DMS153 treated with DMSO at 0.1 percent for 48 hours (cell line): ENCODE measurements at regions not wholly inside any gene's neighbourhood (a gene's known extent, or its start where the extent isn't known, plus 50 kb on each side); places are given as distances from the start of the nearest gene placed in this dataset.

Experiments used
- DNase-seq: peaks from one replicate; lab custom pipeline; 2025; ENCODE audit not compliant: unreplicated experiment; lab: John Stamatoyannopoulos, UW

DNA sequence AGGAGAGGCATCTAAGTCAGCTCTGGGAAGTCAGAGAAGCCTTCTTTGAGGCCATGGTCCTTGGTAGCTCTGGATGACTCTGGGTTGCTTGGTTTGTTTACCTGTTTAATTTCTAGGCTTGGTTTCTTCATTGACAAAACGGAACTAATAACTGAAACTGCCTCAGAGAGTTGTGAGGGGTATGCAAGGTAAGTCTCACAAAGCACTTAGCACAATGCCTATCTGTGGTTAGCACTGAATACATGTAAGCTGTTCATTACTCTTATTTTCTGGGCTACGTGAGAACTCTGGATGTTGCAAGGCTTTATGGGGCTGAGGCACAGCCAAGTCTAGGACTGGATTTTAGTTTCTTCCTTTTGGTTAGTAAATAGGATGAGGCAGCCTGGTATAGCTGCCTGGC is 225.8 kb upstream of the NCAM1 start:
- no peak for DNase-seq

GRCh38 chr11:112744041-112744440 is 217.2 kb upstream of the NCAM1 start:
- DNase-seq = peak; percentile 18

GRCh38 chr11:112745973-112746372 is 215.2 kb upstream of the NCAM1 start:
- no peak for DNase-seq

GRCh38 chr11:112748252-112748651 is 213.0 kb upstream of the NCAM1 start:
- no peak for DNase-seq

- no peak for DNase-seq
These were observed 212.3 kb upstream of the NCAM1 start for GRCh38 chr11:112748713-112749543.

DNA sequence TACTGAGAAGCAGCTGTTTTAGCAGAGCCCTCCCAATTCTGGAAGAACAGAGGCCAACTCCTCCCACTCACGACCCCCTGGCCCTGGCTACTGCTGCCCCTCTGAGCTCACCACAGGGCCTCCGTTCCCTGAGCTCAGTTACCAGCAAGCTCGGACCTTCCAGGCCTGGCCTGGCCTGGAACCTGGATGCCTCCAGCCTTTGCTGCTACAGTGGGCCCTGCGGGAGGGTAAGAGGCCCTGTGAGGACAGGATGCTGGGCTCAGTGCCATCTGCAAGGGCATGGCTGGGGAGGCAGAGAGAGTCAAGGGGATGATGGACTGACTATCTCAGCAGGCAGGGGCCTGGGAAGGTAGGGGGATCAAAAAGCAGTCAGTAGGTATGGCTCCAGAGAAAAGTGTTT is 209.9 kb upstream of the NCAM1 start:
- DNase-seq = no peak

DNA sequence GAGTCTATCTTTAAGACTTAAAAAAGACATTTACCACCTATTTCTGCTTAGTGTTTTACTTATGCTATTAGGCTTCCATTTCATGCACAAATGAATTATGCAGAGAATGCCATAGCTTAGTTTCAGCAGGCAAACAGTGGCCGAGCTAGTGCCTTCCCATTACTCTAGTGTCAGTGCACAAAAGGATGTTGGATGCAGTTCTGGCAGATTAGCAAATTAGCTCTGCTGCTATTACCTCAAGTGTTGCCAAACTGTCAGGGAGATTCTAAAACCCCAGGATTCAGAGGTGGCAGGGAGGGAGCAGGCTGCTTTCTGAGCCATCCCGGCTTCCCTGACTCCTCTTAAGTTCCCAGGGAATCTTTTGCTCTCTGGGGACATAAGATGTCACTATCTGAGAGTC is 209.4 kb upstream of the NCAM1 start:
- no peak for DNase-seq

GRCh38 chr11:112752563-112752962 is 208.7 kb upstream of the NCAM1 start:
- no peak for DNase-seq

- DNase-seq = no peak
These were observed 207.5 kb upstream of the NCAM1 start for GRCh38 chr11:112753706-112754105.

DNA sequence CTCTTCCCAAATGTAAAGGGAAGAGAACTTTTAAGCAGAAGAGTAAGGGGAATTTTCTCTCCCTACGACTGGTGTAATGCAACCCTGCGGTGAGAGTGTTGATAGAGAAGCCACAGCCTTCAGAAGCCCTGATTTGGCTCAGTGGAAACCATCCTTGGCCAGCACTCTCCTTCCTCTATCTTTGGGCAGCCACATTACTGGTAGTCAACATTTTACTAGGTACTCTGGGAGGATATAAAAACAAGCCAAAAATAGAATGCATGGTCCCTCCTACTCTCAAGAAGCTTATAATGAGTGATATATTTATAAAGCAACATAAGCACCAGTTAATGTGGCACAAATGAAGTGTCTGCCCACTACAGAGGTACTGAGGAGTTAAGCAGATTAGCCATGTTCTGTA is 201.8 kb upstream of the NCAM1 start:
- no peak for DNase-seq

DNA sequence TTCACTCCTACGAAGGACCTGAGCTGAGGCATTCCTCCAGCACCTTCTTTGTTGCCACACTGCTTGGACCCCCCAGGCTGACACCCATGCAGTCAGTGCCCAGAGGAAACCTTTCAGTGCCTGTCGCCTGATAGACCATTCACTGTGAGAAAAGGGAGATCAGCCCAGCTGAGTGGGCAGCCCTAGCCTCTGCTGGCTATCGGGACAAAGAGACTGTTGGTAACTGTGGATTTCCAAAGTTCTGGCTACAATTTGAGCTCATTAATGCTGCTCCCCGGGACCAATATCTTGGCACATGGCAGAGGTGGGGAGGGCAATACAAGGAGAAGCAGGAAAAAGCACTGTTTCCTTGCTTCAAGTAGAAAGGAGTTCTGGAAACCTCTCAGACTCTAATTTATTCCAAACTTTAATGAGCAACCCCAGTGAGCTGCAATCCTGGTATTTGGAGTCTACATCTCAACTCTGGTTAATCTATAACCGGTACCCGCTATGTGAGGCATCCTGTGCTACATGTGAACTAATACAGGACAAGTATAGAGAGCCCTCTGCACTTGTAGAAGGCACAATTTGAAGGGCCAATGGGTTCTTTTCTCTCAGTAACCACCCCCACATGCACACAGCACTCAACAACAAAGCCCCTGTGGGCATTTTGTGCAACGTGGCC is 200.7 kb upstream of the NCAM1 start:
- DNase-seq = no peak

- no peak for DNase-seq
These were observed 199.1 kb upstream of the NCAM1 start for GRCh38 chr11:112761911-112762706.

DNA sequence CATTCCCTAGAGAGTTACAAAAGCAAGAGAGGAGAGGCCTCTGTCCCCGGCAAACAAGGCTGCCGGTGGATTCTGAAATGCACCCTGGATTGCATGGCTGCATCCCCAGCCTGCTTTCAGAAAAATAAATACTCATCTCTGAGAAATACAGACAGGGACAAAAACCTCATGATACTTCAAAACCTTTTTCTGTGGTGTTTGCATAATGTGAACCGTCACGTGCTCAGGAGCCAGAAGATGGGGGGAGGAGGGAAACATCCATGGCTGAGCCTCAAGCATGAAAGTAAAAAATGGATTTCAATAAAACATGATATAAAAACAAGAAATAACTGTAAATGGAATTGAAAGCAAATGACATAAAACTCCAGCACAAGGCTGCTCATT is 198.5 kb upstream of the NCAM1 start:
- peak; percentile 35 for DNase-seq

DNA sequence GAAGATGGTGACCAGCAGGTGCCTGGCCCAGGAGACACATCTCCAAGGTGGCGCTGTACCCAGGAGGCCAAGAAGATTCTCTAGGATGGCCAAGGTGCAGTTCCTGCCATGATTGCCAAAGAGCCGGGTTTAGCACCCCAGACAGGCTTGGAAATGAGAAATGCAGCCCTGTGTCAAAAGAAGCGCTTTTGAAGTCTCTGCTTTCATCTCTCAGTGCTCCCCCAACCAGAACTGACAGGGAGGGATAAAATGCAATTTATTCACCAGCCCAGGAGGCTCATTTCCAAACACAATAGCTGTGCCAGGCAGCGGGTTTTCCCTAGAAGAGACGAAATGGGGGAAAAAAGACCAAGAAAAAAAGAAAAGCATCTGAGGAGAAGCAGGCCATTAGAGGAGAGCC is 195.9 kb upstream of the NCAM1 start:
- no peak for DNase-seq

- no peak for DNase-seq
These were observed 192.1 kb upstream of the NCAM1 start for GRCh38 chr11:112769170-112769569.

GRCh38 chr11:112769584-112769983 is 191.6 kb upstream of the NCAM1 start:
- no peak for DNase-seq

- DNase-seq = no peak
These were observed 191.2 kb upstream of the NCAM1 start for GRCh38 chr11:112770033-112770432.

GRCh38 chr11:112770487-112770886 is 190.7 kb upstream of the NCAM1 start:
- no peak for DNase-seq

- no peak for DNase-seq
These were observed 189.4 kb upstream of the NCAM1 start for GRCh38 chr11:112771851-112772250.

DNA sequence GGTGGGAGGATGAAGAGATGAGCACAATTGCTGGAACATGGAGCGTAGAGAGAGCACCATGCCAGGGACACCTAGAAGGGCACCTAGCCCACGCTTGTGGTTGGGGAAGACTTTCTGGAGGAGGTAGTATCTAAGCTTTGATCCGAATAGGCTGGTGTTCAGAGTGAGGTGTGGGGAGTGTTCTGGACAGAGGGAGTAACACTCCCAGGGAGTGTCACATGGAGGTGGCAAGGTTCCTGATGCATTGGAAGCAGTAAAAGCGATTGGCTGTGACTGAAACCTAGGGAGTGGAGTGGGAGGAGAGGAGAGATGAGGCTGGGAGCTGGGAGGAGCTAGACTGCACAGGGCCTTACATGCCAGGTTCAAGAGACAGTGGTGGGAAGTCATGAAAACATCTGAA is 188.0 kb upstream of the NCAM1 start:
- DNase-seq = no peak

DNA sequence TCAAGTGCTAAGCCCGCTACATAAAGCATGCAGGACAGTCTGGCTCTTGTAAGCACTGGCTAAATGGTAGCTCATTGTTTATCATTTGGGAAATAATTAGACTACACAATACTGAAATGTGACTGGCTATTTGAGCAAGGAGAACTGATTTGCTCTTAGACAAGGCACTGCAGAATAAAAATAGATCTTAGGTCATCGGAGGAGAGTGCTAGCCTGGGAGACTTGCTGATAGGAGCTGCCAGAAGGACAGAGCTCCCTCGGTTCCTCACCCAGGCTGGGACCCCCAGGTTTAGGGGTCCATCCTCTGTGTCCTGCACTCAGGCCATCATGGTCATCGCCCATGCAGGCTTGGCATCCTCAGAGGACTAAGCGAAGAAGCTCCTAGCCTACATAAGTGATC is 184.4 kb upstream of the NCAM1 start:
- DNase-seq = no peak

GRCh38 chr11:112777283-112777751 is 183.9 kb upstream of the NCAM1 start:
- no peak for DNase-seq
